ENCODE measurements at regions not wholly inside any gene's neighbourhood (a gene's known extent, or its start where the extent isn't known, plus 50 kb on each side); places are given as distances from the start of the nearest gene placed in this dataset.
"Not testable (repeated sequence)": the region's sequence is repeated elsewhere in the genome, so short reads cannot be mapped to it uniquely, and the experiment has no call there.

- H3K4me2 ChIP-seq, result no peak overlapping the region
- no peaks in the 10 kb centered on the region for H3K4me1 ChIP-seq (ENCODE audit: low read depth, poor library complexity, severe bottlenecking)
- H3K36me3 ChIP-seq (ENCODE audit: insufficient read depth), result no peaks in the 10 kb centered on the region
- H3K9ac ChIP-seq, result no peak overlapping the region
- no peak overlapping the region for H3K4me3 ChIP-seq (IDR thresholded peaks at IDR 0.05; ENCODE audit: insufficient read depth, low read depth, low read length)
- H3K27me3 ChIP-seq (ENCODE audit: insufficient read depth, low read depth), result no peaks in the 10 kb centered on the region
- TF ChIP-seq CTCF (conservative IDR thresholded peaks at IDR 0.05; ENCODE audit: low read depth, low read length), result no peak
- H3K27ac ChIP-seq, result no peak overlapping the region
- no peak overlapping the region for H2AFZ ChIP-seq (ENCODE audit: low read depth)
- H3K79me2 ChIP-seq (ENCODE audit: insufficient read depth, low read depth), result no peaks in the 10 kb centered on the region
- H4K20me1 ChIP-seq (ENCODE audit: insufficient read depth), result no peaks in the 10 kb centered on the region
Observed at GRCh38 chr5:118580949-118581348, 407.4 kb downstream of the DTWD2 start.

GRCh38 chr5:118578093-118578492 is 410.3 kb downstream of the DTWD2 start:
- no peaks in the 10 kb centered on the region for H3K79me2 ChIP-seq (ENCODE audit: insufficient read depth, low read depth)
- H3K27ac ChIP-seq, result no peak overlapping the region
- H3K4me1 ChIP-seq (ENCODE audit: low read depth, poor library complexity, severe bottlenecking), result no peaks in the 10 kb centered on the region
- no peak overlapping the region for H3K4me3 ChIP-seq (IDR thresholded peaks at IDR 0.05; ENCODE audit: insufficient read depth, low read depth, low read length)
- H3K36me3 ChIP-seq (ENCODE audit: insufficient read depth), result no peaks in the 10 kb centered on the region
- H3K27me3 ChIP-seq (ENCODE audit: insufficient read depth, low read depth), result no peaks in the 10 kb centered on the region
- no peaks in the 10 kb centered on the region for H4K20me1 ChIP-seq (ENCODE audit: insufficient read depth)
- no peak overlapping the region for H3K4me2 ChIP-seq
- no peak overlapping the region for H2AFZ ChIP-seq (ENCODE audit: low read depth)
- TF ChIP-seq CTCF (conservative IDR thresholded peaks at IDR 0.05; ENCODE audit: low read depth, low read length), result no peak
- no peak overlapping the region for H3K9ac ChIP-seq

GRCh38 chr5:118577621-118578020 is 410.7 kb downstream of the DTWD2 start:
- Histone ChIP-seq H3K4me1 (ENCODE audit: low read depth, poor library complexity, severe bottlenecking) (no peaks in the 10 kb centered on the region), H2AFZ (ENCODE audit: low read depth) (no peak overlapping the region), H3K9ac (no peak overlapping the region), H3K4me3 (IDR thresholded peaks at IDR 0.05; ENCODE audit: insufficient read depth, low read depth, low read length) (no peak overlapping the region), H3K27me3 (ENCODE audit: insufficient read depth, low read depth) (no peaks in the 10 kb centered on the region), H3K27ac (no peak overlapping the region), H3K79me2 (ENCODE audit: insufficient read depth, low read depth) (no peaks in the 10 kb centered on the region), H4K20me1 (ENCODE audit: insufficient read depth) (no peaks in the 10 kb centered on the region), H3K36me3 (ENCODE audit: insufficient read depth) (no peaks in the 10 kb centered on the region), H3K4me2 (no peak overlapping the region)
- TF ChIP-seq CTCF (conservative IDR thresholded peaks at IDR 0.05; ENCODE audit: low read depth, low read length), result no peak

GRCh38 chr5:118570276-118570675 is 418.1 kb downstream of the DTWD2 start:
- not testable (repeated sequence) for H4K20me1 ChIP-seq (ENCODE audit: insufficient read depth); H3K79me2 ChIP-seq (ENCODE audit: insufficient read depth, low read depth); H3K9ac ChIP-seq

GRCh38 chr5:118569596-118569995 is 418.8 kb downstream of the DTWD2 start:
- H3K4me1 ChIP-seq (ENCODE audit: low read depth, poor library complexity, severe bottlenecking); H3K27me3 ChIP-seq (ENCODE audit: insufficient read depth, low read depth); H3K9ac ChIP-seq; H3K36me3 ChIP-seq (ENCODE audit: insufficient read depth); H3K27ac ChIP-seq; H4K20me1 ChIP-seq (ENCODE audit: insufficient read depth); H3K79me2 ChIP-seq (ENCODE audit: insufficient read depth, low read depth); H3K4me3 ChIP-seq (IDR thresholded peaks at IDR 0.05; ENCODE audit: insufficient read depth, low read depth, low read length); H3K4me2 ChIP-seq; H2AFZ ChIP-seq (ENCODE audit: low read depth): not testable (repeated sequence)

More at GRCh38 chr5:118570276-118570675, 418.1 kb downstream of the DTWD2 start:
- H3K4me1 ChIP-seq (ENCODE audit: low read depth, poor library complexity, severe bottlenecking); H3K4me2 ChIP-seq; H2AFZ ChIP-seq (ENCODE audit: low read depth); H3K4me3 ChIP-seq (IDR thresholded peaks at IDR 0.05; ENCODE audit: insufficient read depth, low read depth, low read length); H3K27ac ChIP-seq; H3K27me3 ChIP-seq (ENCODE audit: insufficient read depth, low read depth); H3K36me3 ChIP-seq (ENCODE audit: insufficient read depth): not testable (repeated sequence)

Measured in KMS-11 (cell line).